Endodermal cell (in vitro differentiated cells): ENCODE measurements at regions not wholly inside any gene's neighbourhood (a gene's known extent, or its start where the extent isn't known, plus 50 kb on each side); places are given as distances from the start of the nearest gene placed in this dataset.

Experiments
- DNase-seq: peaks from one replicate; pipeline ENCODE4 v3.0.0-alpha.2; 2017
- H3K27ac ChIP-seq: 2 replicates; pipeline ENCODE4 v1.5.1; 2013; ENCODE audit warnings: mild to moderate bottlenecking, low read depth, low read length, moderate library complexity
- H3K27me3 ChIP-seq: 2 replicates; pipeline ENCODE4 v1.6.1; 2013; ENCODE audit warnings: mild to moderate bottlenecking, low read length, moderate library complexity; ENCODE audit not compliant: insufficient read depth, control insufficient read depth, poor library complexity, severe bottlenecking
- H3K36me3 ChIP-seq: 2 replicates; pipeline ENCODE4 v1.7.0; 2013; ENCODE audit warnings: mild to moderate bottlenecking, low read length, moderate library complexity; ENCODE audit not compliant: control insufficient read depth, insufficient read depth
- H3K4me1 ChIP-seq: one replicate; pipeline ENCODE4 v1.7.0; 2013; ENCODE audit warnings: low read length; ENCODE audit not compliant: control insufficient read depth, insufficient read depth
- H3K4me3 ChIP-seq: 2 replicates; pipeline ENCODE4 v1.5.1; 2013; ENCODE audit warnings: mild to moderate bottlenecking, low read length, moderate library complexity
- H3K9ac ChIP-seq: 2 replicates; pipeline ENCODE4 v1.6.1; 2013; ENCODE audit warnings: mild to moderate bottlenecking, low read length, moderate library complexity; ENCODE audit not compliant: poor library complexity, severe bottlenecking; ENCODE audit errors: extremely low read depth
- H3K9me3 ChIP-seq: 2 replicates; pipeline ENCODE4 v1.6.1; 2013; ENCODE audit warnings: mild to moderate bottlenecking, low read length, moderate library complexity; ENCODE audit not compliant: control insufficient read depth
- H3K27ac Mint-ChIP-seq: 2 replicates; pipeline ENCODE4 v1.8.0; 2020; ENCODE audit warnings: mixed read lengths
- H3K27me3 Mint-ChIP-seq: 2 replicates; pipeline ENCODE4 v1.8.0; 2021; ENCODE audit warnings: mild to moderate bottlenecking, mixed read lengths; ENCODE audit not compliant: insufficient read depth
- H3K36me3 Mint-ChIP-seq: 2 replicates; pipeline ENCODE4 v1.8.0; 2020; ENCODE audit warnings: low read depth, mixed read lengths
- H3K4me1 Mint-ChIP-seq: 2 replicates; pipeline ENCODE4 v1.8.0; 2020; ENCODE audit warnings: mixed read lengths
- H3K4me3 Mint-ChIP-seq: 2 replicates; pipeline ENCODE4 v1.8.0; 2020; ENCODE audit warnings: mild to moderate bottlenecking, moderate library complexity, mixed read lengths
- H3K9me3 Mint-ChIP-seq: 2 replicates; pipeline ENCODE4 v1.8.0; 2020; ENCODE audit warnings: mild to moderate bottlenecking, mixed read lengths
- CTCF ChIP-seq: fragments of 200-600 bp; sonication (generic); conservative IDR thresholded peaks from 2 replicates; pipeline ENCODE4 v1.5.0; 2021; ENCODE audit warnings: antibody characterized with exemption, mild to moderate bottlenecking
- WGBS, 2 experiments: methylation state at CpG; one replicate each; pipeline versions ENCODE4 v1.1.5 to v1.1.7; 2013; ENCODE audit warnings: missing lambda C conversion rate in 2 of 2, mixed read lengths in 1 of 2; ENCODE audit not compliant: insufficient coverage in 1 of 2, insufficient read length in 1 of 2; 5-methylcytosine and 5-hydroxymethylcytosine counted together

GRCh38 chr11:90770007-90770406, 547.2 kb upstream of the CHORDC1 start:
- no peak overlapping the region for H3K27ac Mint-ChIP-seq
- TF ChIP-seq CTCF: no peak
- peaks cover under 1% of the 10 kb centered on the region for H3K9me3 ChIP-seq
- H3K27me3 ChIP-seq: no peaks in the 10 kb centered on the region
- WGBS, 2 experiments: 88% methylated on average over 3 of the region's 3 CpGs; no CpG with 5 or more reads in 1 of the 2 experiments
- H3K4me3 ChIP-seq: no peak overlapping the region
- no peaks in the 10 kb centered on the region for H3K36me3 ChIP-seq
- no peak overlapping the region for H3K4me3 Mint-ChIP-seq
- H3K36me3 Mint-ChIP-seq: no peaks in the 10 kb centered on the region
- peaks cover 10% of the 10 kb centered on the region for H3K9me3 Mint-ChIP-seq
- H3K27ac ChIP-seq: no peak overlapping the region
- H3K27me3 Mint-ChIP-seq: peaks cover 14% of the 10 kb centered on the region
- H3K9ac ChIP-seq: no peak overlapping the region
- H3K4me1 Mint-ChIP-seq: no peaks in the 10 kb centered on the region
- no peak for DNase-seq
- no peaks in the 10 kb centered on the region for H3K4me1 ChIP-seq

- WGBS, 2 experiments: 86 to 100% methylated on average over 2 to 3 of the region's 3 CpGs
- no peak overlapping the region for H3K27ac ChIP-seq
- TF ChIP-seq CTCF: no peak
- Mint-ChIP-seq H3K36me3 (no peaks in the 10 kb centered on the region), H3K9me3 (no peaks in the 10 kb centered on the region), H3K4me3 (no peak overlapping the region), H3K4me1 (no peaks in the 10 kb centered on the region), H3K27me3 (peaks cover 4% of the 10 kb centered on the region), H3K27ac (no peak overlapping the region)
- no peak for DNase-seq
- no peaks in the 10 kb centered on the region for H3K27me3 ChIP-seq
- no peaks in the 10 kb centered on the region for H3K4me1 ChIP-seq
- H3K36me3 ChIP-seq: no peaks in the 10 kb centered on the region
- H3K9me3 ChIP-seq: no peaks in the 10 kb centered on the region
- no peak overlapping the region for H3K9ac ChIP-seq
- no peak overlapping the region for H3K4me3 ChIP-seq
Measured at GRCh38 chr11:90766121-90766520, 543.3 kb upstream of the CHORDC1 start.

- Mint-ChIP-seq H3K36me3 (no peaks in the 10 kb centered on the region), H3K4me1 (no peaks in the 10 kb centered on the region), H3K27ac (no peak overlapping the region), H3K4me3 (no peak overlapping the region), H3K9me3 (no peaks in the 10 kb centered on the region), H3K27me3 (peaks cover 6% of the 10 kb centered on the region)
- no peaks in the 10 kb centered on the region for H3K27me3 ChIP-seq
- 95 to 100% methylated on average over 1 to 4 of the region's 4 CpGs for WGBS, 2 experiments
- no peak overlapping the region for H3K4me3 ChIP-seq
- no peaks in the 10 kb centered on the region for H3K4me1 ChIP-seq
- H3K9ac ChIP-seq: no peak overlapping the region
- no peaks in the 10 kb centered on the region for H3K36me3 ChIP-seq
- DNase-seq: no peak
- no peaks in the 10 kb centered on the region for H3K9me3 ChIP-seq
- TF ChIP-seq CTCF: no peak
- no peak overlapping the region for H3K27ac ChIP-seq
Measured at GRCh38 chr11:90764691-90765090, 541.8 kb upstream of the CHORDC1 start.
